ENCODE measurements at regions not wholly inside any gene's neighbourhood (a gene's known extent, or its start where the extent isn't known, plus 50 kb on each side); places are given as distances from the start of the nearest gene placed in this dataset.
A peak's percentile ranks its signal among the peaks of the same experiment; 100 is the strongest.

DNA sequence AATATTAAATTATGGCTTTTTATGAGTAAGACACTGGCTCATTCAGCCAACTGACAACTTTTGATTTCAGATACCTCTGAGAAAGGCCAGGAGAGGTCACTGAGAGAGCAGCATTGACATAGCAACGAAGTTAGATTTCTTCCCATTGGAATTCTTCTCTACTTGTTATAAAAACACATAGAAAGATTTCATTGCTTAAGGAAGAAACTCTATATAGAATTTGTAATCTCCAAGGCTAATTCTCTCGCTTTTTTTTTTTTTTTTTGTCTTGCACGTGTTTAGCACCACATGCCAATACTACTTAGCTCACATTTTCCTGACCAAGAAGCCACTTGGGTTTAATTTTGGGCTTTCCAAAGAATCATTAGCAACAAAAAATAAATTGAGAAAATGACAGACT lies 233.7 kb downstream of the CALCRL start:
- no peaks in the 10 kb centered on the region for H3K36me3 ChIP-seq (ENCODE audit: insufficient read depth, low read length)
- peaks cover 6% of the 10 kb centered on the region; the same call in 1 of the 2 replicates for H3K9me3 ChIP-seq (ENCODE audit: low read depth, low read length)
- no peak for DNase-seq (ENCODE audit: low read depth, low spot score)
- peak overlapping the region; percentile 95 for H3K27ac ChIP-seq
- H3K4me3 ChIP-seq: no peak overlapping the region
- H3K9ac ChIP-seq (ENCODE audit: insufficient read length): no peak overlapping the region
- TF ChIP-seq POLR2AphosphoS5 (IDR thresholded peaks at IDR 0.05; ENCODE audit: borderline replicate concordance, low read depth, low read length): no peak
- no peak for TF ChIP-seq FOXP2 (optimal IDR thresholded peaks at IDR 0.05; ENCODE audit: control extremely low read depth, extremely low read length, insufficient read depth)
- TF ChIP-seq EZH2 (IDR thresholded peaks at IDR 0.05): no peak

DNA sequence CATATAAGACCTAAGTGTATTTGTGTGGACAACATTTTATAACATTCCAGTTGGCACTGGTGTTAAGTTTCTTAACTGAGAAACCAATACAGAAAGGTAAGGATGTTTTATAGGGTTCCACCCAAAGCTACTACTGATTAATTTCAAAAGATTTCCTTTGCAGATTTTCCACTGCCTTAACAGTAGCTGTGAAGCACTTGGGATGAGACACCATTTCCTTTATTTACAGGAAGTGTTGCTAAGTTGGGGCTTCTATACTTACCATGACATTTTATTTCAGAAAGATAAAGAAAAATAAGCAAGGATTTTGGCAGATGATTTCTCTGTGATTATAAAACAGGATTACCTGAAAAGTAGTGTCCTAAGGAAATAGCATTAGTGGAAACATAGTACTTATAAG lies 234.3 kb downstream of the CALCRL start:
- DNase-seq (ENCODE audit: low read depth, low spot score): no peak
- no peaks in the 10 kb centered on the region for H3K36me3 ChIP-seq (ENCODE audit: insufficient read depth, low read length)
- no peak for TF ChIP-seq EZH2 (IDR thresholded peaks at IDR 0.05)
- no peak for TF ChIP-seq FOXP2 (optimal IDR thresholded peaks at IDR 0.05; ENCODE audit: control extremely low read depth, extremely low read length, insufficient read depth)
- TF ChIP-seq POLR2AphosphoS5 (IDR thresholded peaks at IDR 0.05; ENCODE audit: borderline replicate concordance, low read depth, low read length): no peak
- H3K9ac ChIP-seq (ENCODE audit: insufficient read length): no peak overlapping the region
- H3K9me3 ChIP-seq (ENCODE audit: low read depth, low read length): peaks cover 6% of the 10 kb centered on the region; the same call in 1 of the 2 replicates
- no peak overlapping the region for H3K4me3 ChIP-seq
- no peak overlapping the region for H3K27ac ChIP-seq

DNA sequence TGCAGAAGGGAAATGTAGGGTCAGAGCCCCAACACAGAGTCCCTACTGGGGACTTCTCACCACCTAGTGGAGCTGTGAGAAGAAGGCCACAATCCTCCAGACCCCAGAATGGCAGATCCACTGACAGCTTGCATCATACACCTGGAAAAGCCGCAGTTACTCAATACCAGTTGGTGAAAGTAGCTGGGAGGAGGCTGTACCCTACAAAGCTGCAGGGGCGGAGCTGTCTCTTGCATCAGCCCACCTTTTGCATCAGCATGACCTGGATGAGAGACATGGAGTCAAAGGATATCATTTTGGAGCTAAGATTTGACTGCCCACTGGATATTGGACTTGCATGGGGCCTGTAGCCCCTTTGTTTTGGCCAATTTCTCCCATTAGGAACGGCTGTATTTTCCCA lies 237.3 kb downstream of the CALCRL start:
- no peak overlapping the region for H3K27ac ChIP-seq
- H3K36me3 ChIP-seq (ENCODE audit: insufficient read depth, low read length): no peaks in the 10 kb centered on the region
- TF ChIP-seq EZH2 (IDR thresholded peaks at IDR 0.05): no peak
- TF ChIP-seq FOXP2 (optimal IDR thresholded peaks at IDR 0.05; ENCODE audit: control extremely low read depth, extremely low read length, insufficient read depth): no peak
- no peak for TF ChIP-seq POLR2AphosphoS5 (IDR thresholded peaks at IDR 0.05; ENCODE audit: borderline replicate concordance, low read depth, low read length)
- no peak for DNase-seq (ENCODE audit: low read depth, low spot score)
- no peak overlapping the region for H3K9ac ChIP-seq (ENCODE audit: insufficient read length)
- H3K4me3 ChIP-seq: no peak overlapping the region
- H3K9me3 ChIP-seq (ENCODE audit: low read depth, low read length): peaks cover 6% of the 10 kb centered on the region; the same call in 1 of the 2 replicates

DNA sequence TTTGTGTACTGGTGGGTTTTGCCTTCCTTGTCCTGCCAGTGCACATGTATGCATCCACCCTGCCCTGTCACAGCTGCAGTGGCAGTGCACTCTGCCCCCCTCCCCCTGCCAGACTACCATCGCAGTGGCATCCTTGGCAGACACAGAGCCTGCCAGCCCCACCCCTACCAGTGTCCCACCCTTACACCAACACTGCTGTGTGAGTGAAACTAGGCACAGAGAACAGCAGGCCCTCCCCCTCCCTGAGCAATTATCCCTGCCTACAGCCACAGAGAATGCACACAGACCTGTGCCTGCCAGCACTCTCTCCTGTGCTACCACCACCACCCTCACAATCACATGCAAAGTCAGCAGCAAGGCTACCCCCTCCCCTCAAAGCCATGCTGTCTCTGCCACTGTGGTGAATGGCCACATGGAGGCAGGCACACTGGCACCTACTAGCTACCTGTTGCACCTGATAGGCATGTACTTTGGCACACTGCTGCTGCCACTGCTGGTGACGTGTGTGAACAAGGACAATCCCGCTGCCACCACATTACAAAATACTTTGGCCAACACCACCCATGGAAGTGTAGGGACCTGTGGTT lies 239.8 kb downstream of the CALCRL start:
- no peaks in the 10 kb centered on the region for H3K36me3 ChIP-seq (ENCODE audit: insufficient read depth, low read length)
- TF ChIP-seq POLR2AphosphoS5 (IDR thresholded peaks at IDR 0.05; ENCODE audit: borderline replicate concordance, low read depth, low read length) (no peak), EZH2 (IDR thresholded peaks at IDR 0.05) (no peak), FOXP2 (optimal IDR thresholded peaks at IDR 0.05; ENCODE audit: control extremely low read depth, extremely low read length, insufficient read depth) (no peak)
- no peak overlapping the region for H3K4me3 ChIP-seq
- no peak for DNase-seq (ENCODE audit: low read depth, low spot score)
- no peak overlapping the region for H3K27ac ChIP-seq
- H3K9ac ChIP-seq (ENCODE audit: insufficient read length): no peak overlapping the region
- no peaks in the 10 kb centered on the region for H3K9me3 ChIP-seq (ENCODE audit: low read depth, low read length)

DNA sequence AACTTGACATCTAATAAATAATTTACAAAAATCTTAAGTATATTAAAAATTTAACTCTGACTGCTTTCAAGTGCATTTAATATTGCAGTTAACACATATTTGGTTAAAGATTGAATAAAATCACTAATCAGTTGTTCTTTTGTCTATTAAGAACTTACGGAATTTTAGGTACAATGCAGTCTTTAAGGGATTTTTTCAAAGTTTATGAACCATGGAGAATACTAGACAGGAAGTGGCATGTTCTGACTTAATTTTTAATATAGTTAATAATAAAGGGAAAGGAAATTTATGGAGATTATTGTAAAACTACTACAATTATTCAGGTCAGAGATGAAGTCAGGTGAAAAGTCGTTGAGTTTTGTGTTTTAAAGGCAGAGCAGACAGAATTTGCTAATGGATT lies 240.9 kb downstream of the CALCRL start:
- Histone ChIP-seq H3K4me3 (no peak overlapping the region), H3K9me3 (ENCODE audit: low read depth, low read length) (no peaks in the 10 kb centered on the region), H3K27ac (no peak overlapping the region), H3K9ac (ENCODE audit: insufficient read length) (no peak overlapping the region), H3K36me3 (ENCODE audit: insufficient read depth, low read length) (no peaks in the 10 kb centered on the region)
- no peak for DNase-seq (ENCODE audit: low read depth, low spot score)
- no peak for TF ChIP-seq FOXP2 (optimal IDR thresholded peaks at IDR 0.05; ENCODE audit: control extremely low read depth, extremely low read length, insufficient read depth)
- TF ChIP-seq EZH2 (IDR thresholded peaks at IDR 0.05): no peak
- no peak for TF ChIP-seq POLR2AphosphoS5 (IDR thresholded peaks at IDR 0.05; ENCODE audit: borderline replicate concordance, low read depth, low read length)

DNA sequence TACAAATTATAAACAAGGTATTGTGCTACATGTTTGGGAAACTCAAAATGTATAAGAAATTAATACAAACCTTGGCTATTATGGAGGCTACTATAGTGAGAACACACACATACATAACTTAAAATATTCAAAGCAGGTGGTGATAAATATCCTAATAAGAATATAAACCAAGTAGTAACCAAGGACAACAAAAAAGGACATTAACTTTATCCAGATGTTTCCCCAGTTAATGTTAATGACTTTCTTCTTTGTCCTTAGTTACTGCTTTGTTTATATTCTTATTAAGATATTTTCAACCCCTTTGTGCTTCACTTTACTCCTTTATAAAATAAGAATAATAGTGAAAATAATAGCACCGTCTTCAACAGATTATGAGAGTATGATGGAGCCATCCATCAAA lies 241.6 kb downstream of the CALCRL start:
- H3K9ac ChIP-seq (ENCODE audit: insufficient read length): no peak overlapping the region
- no peaks in the 10 kb centered on the region for H3K36me3 ChIP-seq (ENCODE audit: insufficient read depth, low read length)
- no peaks in the 10 kb centered on the region for H3K9me3 ChIP-seq (ENCODE audit: low read depth, low read length)
- H3K27ac ChIP-seq: no peak overlapping the region
- TF ChIP-seq EZH2 (IDR thresholded peaks at IDR 0.05) (no peak), FOXP2 (optimal IDR thresholded peaks at IDR 0.05; ENCODE audit: control extremely low read depth, extremely low read length, insufficient read depth) (no peak), POLR2AphosphoS5 (IDR thresholded peaks at IDR 0.05; ENCODE audit: borderline replicate concordance, low read depth, low read length) (no peak)
- H3K4me3 ChIP-seq: no peak overlapping the region
- no peak for DNase-seq (ENCODE audit: low read depth, low spot score)

DNA sequence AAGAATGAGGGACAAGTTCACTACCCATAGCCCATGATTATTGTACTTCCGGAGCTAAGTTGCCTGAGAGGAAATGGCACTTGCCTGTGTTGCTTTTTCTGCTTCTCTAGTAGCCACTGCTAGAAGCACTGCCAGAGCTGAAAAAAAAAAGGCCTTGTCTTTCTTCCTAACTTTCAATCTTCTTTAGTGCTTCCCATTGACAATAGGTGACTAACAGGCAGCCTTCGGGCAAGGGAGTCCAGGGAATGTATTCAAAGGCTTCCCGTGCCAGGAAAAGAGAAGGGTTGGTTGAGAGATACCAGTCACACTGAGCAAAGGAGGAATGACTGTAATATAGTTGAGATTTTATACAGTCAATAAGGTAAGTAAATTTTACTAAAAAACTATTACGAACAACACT lies 242.0 kb downstream of the CALCRL start:
- no peak overlapping the region for H3K9ac ChIP-seq (ENCODE audit: insufficient read length)

DNA sequence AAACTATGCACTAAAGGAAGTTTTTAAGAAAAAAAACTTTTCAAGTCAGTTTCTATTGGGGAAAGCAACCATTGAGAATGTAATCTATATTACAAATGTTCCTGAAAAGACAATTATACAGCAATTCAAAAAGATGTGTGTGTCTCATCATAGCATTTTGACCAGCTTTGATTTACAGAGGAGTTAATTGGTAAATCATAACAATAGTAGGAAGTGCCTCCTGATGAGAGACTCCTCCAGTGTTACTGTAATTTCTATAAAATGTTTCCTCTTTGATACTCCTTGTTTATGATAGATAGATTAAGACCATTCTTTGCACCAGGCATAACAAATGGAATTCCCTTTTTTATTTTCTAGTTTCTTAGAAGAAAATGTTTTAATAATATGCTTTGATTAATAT lies 249.9 kb downstream of the CALCRL start:
- no peak for TF ChIP-seq EZH2 (IDR thresholded peaks at IDR 0.05)
- no peak for TF ChIP-seq FOXP2 (optimal IDR thresholded peaks at IDR 0.05; ENCODE audit: control extremely low read depth, extremely low read length, insufficient read depth)
- TF ChIP-seq POLR2AphosphoS5 (IDR thresholded peaks at IDR 0.05; ENCODE audit: borderline replicate concordance, low read depth, low read length): peak; percentile 19; the same call in 1 of the 2 replicates
- Histone ChIP-seq H3K4me3 (no peak overlapping the region), H3K27ac (no peak overlapping the region), H3K36me3 (ENCODE audit: insufficient read depth, low read length) (no peaks in the 10 kb centered on the region), H3K9ac (ENCODE audit: insufficient read length) (no peak overlapping the region), H3K9me3 (ENCODE audit: low read depth, low read length) (no peaks in the 10 kb centered on the region)
- no peak for DNase-seq (ENCODE audit: low read depth, low spot score)

More for the DNA sequence above, 242.0 kb downstream of the CALCRL start:
- DNase-seq (ENCODE audit: low read depth, low spot score): no peak
- Histone ChIP-seq H3K27ac (no peak overlapping the region; the same call in 1 of the 2 replicates), H3K9me3 (ENCODE audit: low read depth, low read length) (no peaks in the 10 kb centered on the region), H3K4me3 (no peak overlapping the region), H3K36me3 (ENCODE audit: insufficient read depth, low read length) (no peaks in the 10 kb centered on the region)
- no peak for TF ChIP-seq EZH2 (IDR thresholded peaks at IDR 0.05)
- no peak for TF ChIP-seq FOXP2 (optimal IDR thresholded peaks at IDR 0.05; ENCODE audit: control extremely low read depth, extremely low read length, insufficient read depth)
- TF ChIP-seq POLR2AphosphoS5 (IDR thresholded peaks at IDR 0.05; ENCODE audit: borderline replicate concordance, low read depth, low read length): no peak

DNA sequence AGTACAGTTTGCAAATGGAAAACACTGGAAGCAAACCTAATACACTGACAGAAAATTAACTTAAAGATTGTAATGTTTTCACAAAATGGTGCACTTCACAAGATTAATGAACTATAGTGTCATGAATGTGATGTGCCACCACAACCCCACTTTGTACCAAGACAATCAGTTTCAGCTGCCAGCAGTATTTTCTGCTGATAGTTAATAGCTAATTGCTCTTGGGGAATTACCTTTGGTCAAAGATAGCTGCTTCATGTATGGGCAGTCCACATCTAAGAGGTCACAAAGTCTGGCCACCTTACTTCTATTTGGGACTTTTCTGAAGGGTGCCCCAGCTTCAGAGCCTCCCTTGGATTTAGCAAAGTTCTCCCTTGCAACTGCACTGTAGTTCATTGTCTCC lies 254.0 kb downstream of the CALCRL start:
- no peak overlapping the region for H3K9ac ChIP-seq (ENCODE audit: insufficient read length)
- H3K27ac ChIP-seq: no peak overlapping the region
- H3K36me3 ChIP-seq (ENCODE audit: insufficient read depth, low read length): no peaks in the 10 kb centered on the region
- DNase-seq (ENCODE audit: low read depth, low spot score): no peak
- TF ChIP-seq FOXP2 (optimal IDR thresholded peaks at IDR 0.05; ENCODE audit: control extremely low read depth, extremely low read length, insufficient read depth): no peak
- no peak for TF ChIP-seq EZH2 (IDR thresholded peaks at IDR 0.05)
- TF ChIP-seq POLR2AphosphoS5 (IDR thresholded peaks at IDR 0.05; ENCODE audit: borderline replicate concordance, low read depth, low read length): no peak
- H3K9me3 ChIP-seq (ENCODE audit: low read depth, low read length): no peaks in the 10 kb centered on the region
- H3K4me3 ChIP-seq: no peak overlapping the region

Data from SK-N-MC (cell line).